MM.1S (cell line): ENCODE measurements at regions not wholly inside any gene's neighbourhood (a gene's known extent, or its start where the extent isn't known, plus 50 kb on each side); places are given as distances from the start of the nearest gene placed in this dataset.

Experiments used
- EZH2 ChIP-seq: fragments of 300-600 bp; sonication (generic); optimal IDR thresholded peaks from 2 replicates; pipeline ENCODE3; 2017; ENCODE audit warnings: low read depth, mild to moderate bottlenecking, antibody characterized with exemption, low read length, mixed read lengths
- TF ChIP-seq, protein P1 (sequence below): fragments of 300-600 bp; sonication (generic); IDR thresholded peaks from 2 replicates; pipeline ENCODE4 v1.5.1; 2016; ENCODE audit warnings: antibody characterized with exemption, low read length, mixed read lengths

DNA sequence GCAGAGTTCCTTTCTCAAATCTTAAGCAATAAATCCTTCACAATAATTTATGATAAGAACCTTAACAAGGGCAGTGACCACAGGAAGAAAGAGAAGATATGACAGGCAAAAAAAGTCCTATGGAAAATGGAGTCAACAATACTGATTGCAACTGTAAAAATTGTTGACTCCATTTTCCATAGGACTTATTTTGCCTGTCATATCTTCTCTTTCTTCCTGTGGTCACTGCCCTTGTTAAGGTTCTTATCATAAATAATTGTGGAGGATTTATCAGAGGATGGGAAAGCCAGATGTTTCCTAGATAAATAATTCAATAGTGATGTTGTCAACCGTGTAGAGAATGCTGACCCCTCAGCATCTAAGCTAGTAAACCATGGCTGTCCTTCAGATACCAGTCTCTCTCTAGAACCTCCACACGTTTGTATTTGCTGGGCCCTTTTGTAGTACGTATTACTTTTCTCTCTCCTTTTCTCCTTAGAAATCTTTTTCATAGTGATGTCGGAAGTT is 172.6 kb upstream of the BET1 start:
- TF ChIP-seq, protein P1, sequence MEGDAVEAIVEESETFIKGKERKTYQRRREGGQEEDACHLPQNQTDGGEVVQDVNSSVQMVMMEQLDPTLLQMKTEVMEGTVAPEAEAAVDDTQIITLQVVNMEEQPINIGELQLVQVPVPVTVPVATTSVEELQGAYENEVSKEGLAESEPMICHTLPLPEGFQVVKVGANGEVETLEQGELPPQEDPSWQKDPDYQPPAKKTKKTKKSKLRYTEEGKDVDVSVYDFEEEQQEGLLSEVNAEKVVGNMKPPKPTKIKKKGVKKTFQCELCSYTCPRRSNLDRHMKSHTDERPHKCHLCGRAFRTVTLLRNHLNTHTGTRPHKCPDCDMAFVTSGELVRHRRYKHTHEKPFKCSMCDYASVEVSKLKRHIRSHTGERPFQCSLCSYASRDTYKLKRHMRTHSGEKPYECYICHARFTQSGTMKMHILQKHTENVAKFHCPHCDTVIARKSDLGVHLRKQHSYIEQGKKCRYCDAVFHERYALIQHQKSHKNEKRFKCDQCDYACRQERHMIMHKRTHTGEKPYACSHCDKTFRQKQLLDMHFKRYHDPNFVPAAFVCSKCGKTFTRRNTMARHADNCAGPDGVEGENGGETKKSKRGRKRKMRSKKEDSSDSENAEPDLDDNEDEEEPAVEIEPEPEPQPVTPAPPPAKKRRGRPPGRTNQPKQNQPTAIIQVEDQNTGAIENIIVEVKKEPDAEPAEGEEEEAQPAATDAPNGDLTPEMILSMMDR, result no peak
- no peak for TF ChIP-seq EZH2
